Cardiac muscle cell (in vitro differentiated cells and primary cell): ENCODE measurements at regions not wholly inside any gene's neighbourhood (a gene's known extent, or its start where the extent isn't known, plus 50 kb on each side); places are given as distances from the start of the nearest gene placed in this dataset.

Source experiments
- DNase-seq, 2 donors: peaks; one replicate each; pipeline versions ENCODE4 v3.0.0 to v3.0.0-alpha.2; 2010 to 2017; ENCODE audit warnings: low read depth in 1 of 2, low spot score in 1 of 2
- H3K27ac ChIP-seq: fragments of 200-600 bp; sonication (generic); 2 replicates; pipeline ENCODE4 v1.5.1; 2016
- H3K27me3 ChIP-seq: fragments of 200-600 bp; sonication (generic); 2 replicates; pipeline ENCODE4 v1.6.0; 2016; ENCODE audit warnings: control low read depth
- H3K36me3 ChIP-seq: fragments of 200-600 bp; sonication (generic); 2 replicates; pipeline ENCODE4 v1.5.1; 2016; ENCODE audit warnings: control low read depth
- H3K4me1 ChIP-seq: fragments of 200-600 bp; sonication (generic); 2 replicates; pipeline ENCODE4 v1.8.1; 2017; ENCODE audit warnings: low read depth, mild to moderate bottlenecking, mixed run types
- H3K4me3 ChIP-seq: fragments of 200-600 bp; sonication (generic); 2 replicates; pipeline ENCODE4 v1.5.1; 2016; ENCODE audit warnings: mild to moderate bottlenecking
- H3K9me3 ChIP-seq: fragments of 200-600 bp; sonication (generic); 2 replicates; pipeline ENCODE4 v1.5.1; 2017; ENCODE audit warnings: low read depth, mild to moderate bottlenecking, control low read depth
- CTCF ChIP-seq: IDR thresholded peaks from 2 replicates; pipeline ENCODE4 v1.5.1; 2012; ENCODE audit warnings: low read depth, mild to moderate bottlenecking, low read length

GRCh38 chr3:655824-656223 lies 437.0 kb upstream of the CNTN6 start:
- no peaks in the 10 kb centered on the region for H3K36me3 ChIP-seq
- TF ChIP-seq CTCF = no peak
- no peak for DNase-seq

GRCh38 chr3:661356-661755 lies 431.5 kb upstream of the CNTN6 start:
- no peak for DNase-seq
- no peaks in the 10 kb centered on the region for H3K4me1 ChIP-seq
- no peak overlapping the region for H3K27ac ChIP-seq
- no peaks in the 10 kb centered on the region for H3K27me3 ChIP-seq
- no peaks in the 10 kb centered on the region for H3K36me3 ChIP-seq
- no peak overlapping the region for H3K4me3 ChIP-seq
- no peaks in the 10 kb centered on the region for H3K9me3 ChIP-seq
- TF ChIP-seq CTCF = no peak

More at GRCh38 chr3:655824-656223, 437.0 kb upstream of the CNTN6 start:
- Histone ChIP-seq H3K27me3 (no peaks in the 10 kb centered on the region), H3K4me3 (no peak overlapping the region), H3K9me3 (no peaks in the 10 kb centered on the region), H3K4me1 (no peaks in the 10 kb centered on the region), H3K27ac (no peak overlapping the region)

GRCh38 chr3:674116-674515 lies 418.7 kb upstream of the CNTN6 start:
- Histone ChIP-seq H3K4me3 (no peak overlapping the region), H3K4me1 (no peaks in the 10 kb centered on the region), H3K9me3 (no peaks in the 10 kb centered on the region), H3K27me3 (peaks cover 5% of the 10 kb centered on the region), H3K36me3 (no peaks in the 10 kb centered on the region), H3K27ac (no peak overlapping the region)
- no peak for TF ChIP-seq CTCF
- no peak for DNase-seq

- no peak for DNase-seq
- H3K4me3 ChIP-seq = no peak overlapping the region
- TF ChIP-seq CTCF = no peak
- no peaks in the 10 kb centered on the region for H3K36me3 ChIP-seq
- H3K9me3 ChIP-seq = no peaks in the 10 kb centered on the region
- H3K27ac ChIP-seq = no peak overlapping the region
- no peaks in the 10 kb centered on the region for H3K4me1 ChIP-seq
- peaks cover 5% of the 10 kb centered on the region for H3K27me3 ChIP-seq
Observed at GRCh38 chr3:675846-676245, 417.0 kb upstream of the CNTN6 start.

- Histone ChIP-seq H3K27ac (no peak overlapping the region), H3K27me3 (peaks cover under 1% of the 10 kb centered on the region), H3K9me3 (no peaks in the 10 kb centered on the region), H3K4me3 (no peak overlapping the region), H3K4me1 (no peaks in the 10 kb centered on the region), H3K36me3 (no peaks in the 10 kb centered on the region)
- no peak for DNase-seq
- no peak for TF ChIP-seq CTCF
Observed at GRCh38 chr3:683770-684169, 409.1 kb upstream of the CNTN6 start.

- H3K27ac ChIP-seq = no peak overlapping the region
- no peaks in the 10 kb centered on the region for H3K9me3 ChIP-seq
- H3K4me3 ChIP-seq = no peak overlapping the region
- H3K4me1 ChIP-seq = no peaks in the 10 kb centered on the region
- H3K36me3 ChIP-seq = no peaks in the 10 kb centered on the region
- TF ChIP-seq CTCF = no peak
- no peaks in the 10 kb centered on the region for H3K27me3 ChIP-seq
- no peak for DNase-seq
Observed at GRCh38 chr3:690770-691169, 402.1 kb upstream of the CNTN6 start.
